HFFc6 (cell line): ENCODE measurements at regions not wholly inside any gene's neighbourhood (a gene's known extent, or its start where the extent isn't known, plus 50 kb on each side); places are given as distances from the start of the nearest gene placed in this dataset.

Experiments
- DNase-seq: peaks from one replicate; pipeline ENCODE4 v3.0.0-alpha.2; 2018
- H3K27ac Mint-ChIP-seq: 2 replicates; pipeline ENCODE4 v1.8.0; 2020; ENCODE audit warnings: mild to moderate bottlenecking, mixed read lengths
- H3K27me3 Mint-ChIP-seq: 2 replicates; pipeline ENCODE4 v1.8.0; 2021; ENCODE audit warnings: mild to moderate bottlenecking, moderate library complexity, mixed read lengths; ENCODE audit not compliant: insufficient read depth
- H3K36me3 Mint-ChIP-seq: 2 replicates; pipeline ENCODE4 v1.8.0; 2021; ENCODE audit warnings: low read depth, mixed read lengths
- H3K4me1 Mint-ChIP-seq: 2 replicates; pipeline ENCODE4 v1.8.0; 2020; ENCODE audit warnings: low read depth, mixed read lengths
- H3K4me3 Mint-ChIP-seq: 2 replicates; pipeline ENCODE4 v1.8.0; 2020; ENCODE audit warnings: mild to moderate bottlenecking, moderate library complexity, mixed read lengths
- H3K9me3 Mint-ChIP-seq: 2 replicates; pipeline ENCODE4 v1.8.0; 2020; ENCODE audit warnings: mild to moderate bottlenecking, mixed read lengths
- TF ChIP-seq, protein P1 (sequence below): fragments of 200-600 bp; sonication (generic); IDR thresholded peaks from 2 replicates; pipeline ENCODE4 v1.5.0; 2021; ENCODE audit warnings: antibody characterized with exemption, mild to moderate bottlenecking

GRCh38 chr5:166535641-166536040, 1755.8 kb upstream of the WWC1 start:
- Mint-ChIP-seq H3K27ac (no peak overlapping the region), H3K4me3 (no peak overlapping the region), H3K4me1 (no peaks in the 10 kb centered on the region), H3K36me3 (no peaks in the 10 kb centered on the region), H3K27me3 (no peaks in the 10 kb centered on the region), H3K9me3 (peaks cover 18% of the 10 kb centered on the region)
- no peak for DNase-seq
- TF ChIP-seq, protein P1, sequence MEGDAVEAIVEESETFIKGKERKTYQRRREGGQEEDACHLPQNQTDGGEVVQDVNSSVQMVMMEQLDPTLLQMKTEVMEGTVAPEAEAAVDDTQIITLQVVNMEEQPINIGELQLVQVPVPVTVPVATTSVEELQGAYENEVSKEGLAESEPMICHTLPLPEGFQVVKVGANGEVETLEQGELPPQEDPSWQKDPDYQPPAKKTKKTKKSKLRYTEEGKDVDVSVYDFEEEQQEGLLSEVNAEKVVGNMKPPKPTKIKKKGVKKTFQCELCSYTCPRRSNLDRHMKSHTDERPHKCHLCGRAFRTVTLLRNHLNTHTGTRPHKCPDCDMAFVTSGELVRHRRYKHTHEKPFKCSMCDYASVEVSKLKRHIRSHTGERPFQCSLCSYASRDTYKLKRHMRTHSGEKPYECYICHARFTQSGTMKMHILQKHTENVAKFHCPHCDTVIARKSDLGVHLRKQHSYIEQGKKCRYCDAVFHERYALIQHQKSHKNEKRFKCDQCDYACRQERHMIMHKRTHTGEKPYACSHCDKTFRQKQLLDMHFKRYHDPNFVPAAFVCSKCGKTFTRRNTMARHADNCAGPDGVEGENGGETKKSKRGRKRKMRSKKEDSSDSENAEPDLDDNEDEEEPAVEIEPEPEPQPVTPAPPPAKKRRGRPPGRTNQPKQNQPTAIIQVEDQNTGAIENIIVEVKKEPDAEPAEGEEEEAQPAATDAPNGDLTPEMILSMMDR = no peak

DNA sequence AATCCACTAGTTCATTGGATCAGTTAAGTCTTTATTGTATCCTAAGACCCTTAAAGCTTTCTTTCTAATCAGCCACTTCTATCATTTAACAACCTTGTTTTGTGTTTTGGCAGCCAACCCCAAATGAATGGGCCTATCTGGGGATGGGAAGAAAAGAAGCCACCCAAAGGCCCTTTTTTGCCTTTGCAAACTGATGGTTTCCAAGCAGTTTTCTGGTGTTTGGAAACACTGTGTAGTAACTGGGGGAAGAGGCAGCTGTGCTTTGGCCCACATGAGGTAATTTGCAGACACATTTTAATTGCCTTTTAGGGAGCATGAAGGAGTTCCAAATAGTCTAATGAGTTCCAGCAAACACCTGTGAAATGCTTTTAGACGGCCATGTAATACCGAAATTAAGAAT, 1751.3 kb upstream of the WWC1 start:
- Mint-ChIP-seq H3K4me1 (no peaks in the 10 kb centered on the region), H3K27me3 (no peaks in the 10 kb centered on the region), H3K27ac (no peak overlapping the region), H3K9me3 (peaks cover 18% of the 10 kb centered on the region; the same call in 1 of the 2 replicates), H3K4me3 (no peak overlapping the region), H3K36me3 (no peaks in the 10 kb centered on the region)
- no peak for DNase-seq
- TF ChIP-seq, protein P1 = no peak

DNA sequence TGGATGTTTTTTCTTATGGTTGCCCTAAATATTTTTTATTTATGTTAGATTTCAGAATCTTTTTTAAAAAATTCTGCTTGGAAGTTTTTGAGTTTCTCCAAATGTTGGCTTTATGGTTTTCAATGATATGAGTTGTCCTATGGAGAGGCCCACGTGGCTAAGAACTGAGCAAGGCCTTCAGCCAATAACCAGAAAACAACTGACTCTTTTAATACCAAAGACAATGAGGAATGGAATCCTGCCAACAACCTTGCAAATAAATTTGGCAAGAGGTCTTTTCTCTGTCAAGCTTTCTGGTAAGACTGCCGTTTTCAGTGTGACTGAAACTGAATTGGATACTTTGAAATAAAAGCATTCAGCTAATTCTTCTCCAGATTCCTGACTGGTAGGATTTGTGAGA, 1740.1 kb upstream of the WWC1 start:
- Mint-ChIP-seq H3K36me3 (no peaks in the 10 kb centered on the region), H3K27me3 (no peaks in the 10 kb centered on the region), H3K9me3 (peaks cover 33% of the 10 kb centered on the region), H3K4me1 (no peaks in the 10 kb centered on the region), H3K27ac (no peak overlapping the region), H3K4me3 (no peak overlapping the region)
- TF ChIP-seq, protein P1 = no peak
- no peak for DNase-seq

DNA sequence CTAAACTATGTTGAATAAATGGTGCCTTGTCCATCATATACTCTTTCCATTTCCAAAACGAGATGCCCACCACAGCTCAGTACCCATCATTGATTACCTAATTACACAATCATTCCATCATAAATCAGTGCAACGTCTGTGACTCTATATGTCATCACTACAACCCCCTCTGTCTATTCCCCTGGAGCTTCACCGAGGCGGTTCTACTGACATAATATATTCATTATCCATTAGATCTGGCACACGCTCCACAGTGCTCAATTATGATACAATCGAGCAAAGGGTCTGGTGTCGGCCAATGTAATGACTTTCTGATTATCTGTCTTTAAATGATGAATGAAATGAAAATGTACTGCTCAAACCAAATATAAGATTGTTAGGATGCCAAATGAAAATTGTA, 1737.7 kb upstream of the WWC1 start:
- H3K9me3 Mint-ChIP-seq = peaks cover 35% of the 10 kb centered on the region
- no peaks in the 10 kb centered on the region for H3K27me3 Mint-ChIP-seq
- TF ChIP-seq, protein P1 = no peak
- H3K27ac Mint-ChIP-seq = no peak overlapping the region
- H3K4me3 Mint-ChIP-seq = no peak overlapping the region
- no peaks in the 10 kb centered on the region for H3K4me1 Mint-ChIP-seq
- H3K36me3 Mint-ChIP-seq = no peaks in the 10 kb centered on the region
- no peak for DNase-seq

- 0 out of 2 replicates have a peak, but pooled peaks cover 9% of the 10 kb centered on the region for H3K36me3 Mint-ChIP-seq
- TF ChIP-seq, protein P1 = no peak
- DNase-seq = no peak
- H3K27me3 Mint-ChIP-seq = no peaks in the 10 kb centered on the region
- H3K27ac Mint-ChIP-seq = no peak overlapping the region
- no peak overlapping the region for H3K4me3 Mint-ChIP-seq
- H3K9me3 Mint-ChIP-seq = peaks cover 39% of the 10 kb centered on the region
- H3K4me1 Mint-ChIP-seq = no peaks in the 10 kb centered on the region
Measured at GRCh38 chr5:166561759-166562158, 1729.7 kb upstream of the WWC1 start.

DNA sequence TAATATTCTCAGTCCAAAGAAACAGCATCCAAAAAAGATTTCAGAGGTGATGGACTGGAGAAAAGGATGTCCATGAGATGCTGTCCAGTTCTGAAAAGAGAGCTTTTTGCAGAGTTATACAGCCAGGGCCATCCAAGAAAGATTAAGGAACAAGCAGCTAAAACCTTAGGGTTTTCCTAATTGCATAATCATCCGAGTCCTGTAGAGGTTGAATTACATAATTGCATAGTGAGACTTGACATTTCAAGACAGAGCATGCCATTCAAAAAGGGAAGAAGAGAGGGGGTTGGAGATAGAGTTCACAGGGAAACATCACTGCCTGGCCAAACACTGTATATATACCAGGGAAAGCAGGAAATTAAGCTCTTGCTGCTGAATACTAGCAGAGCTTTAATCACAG, 1729.2 kb upstream of the WWC1 start:
- Mint-ChIP-seq H3K9me3 (peaks cover 39% of the 10 kb centered on the region), H3K4me3 (no peak overlapping the region), H3K27ac (no peak overlapping the region), H3K27me3 (no peaks in the 10 kb centered on the region), H3K4me1 (no peaks in the 10 kb centered on the region), H3K36me3 (0 out of 2 replicates have a peak, but pooled peaks cover 9% of the 10 kb centered on the region)
- TF ChIP-seq, protein P1 = no peak
- no peak for DNase-seq
